M059J (cell line): ENCODE measurements at regions not wholly inside any gene's neighbourhood (a gene's known extent, or its start where the extent isn't known, plus 50 kb on each side); places are given as distances from the start of the nearest gene placed in this dataset.

Experiments
- DNase-seq: peaks from one replicate; pipeline ENCODE4 v3.0.0-alpha.2; 2012; ENCODE audit warnings: low read depth

GRCh38 chrX:143206966-143207365 is 181.2 kb downstream of the SPANXN4 start:
- no peak for DNase-seq

DNA sequence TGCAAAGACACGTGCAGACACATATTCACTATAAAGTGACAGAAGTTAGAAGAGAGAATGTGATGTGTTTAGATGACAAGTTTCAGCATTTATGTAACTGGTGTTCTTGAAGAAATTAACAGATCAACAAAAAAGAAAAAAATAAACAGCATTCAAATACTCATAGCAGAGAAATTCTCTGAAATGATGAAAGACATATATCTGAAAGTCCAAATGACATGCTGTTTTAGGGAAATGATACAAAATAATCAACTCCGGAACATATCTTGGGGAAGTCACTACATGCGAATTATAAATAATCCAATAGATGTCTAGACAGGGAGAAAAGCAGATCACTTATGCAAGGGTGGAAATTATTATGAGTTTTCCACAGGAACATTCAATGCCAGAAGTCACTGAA is 146.0 kb downstream of the SPANXN4 start:
- DNase-seq = no peak

DNA sequence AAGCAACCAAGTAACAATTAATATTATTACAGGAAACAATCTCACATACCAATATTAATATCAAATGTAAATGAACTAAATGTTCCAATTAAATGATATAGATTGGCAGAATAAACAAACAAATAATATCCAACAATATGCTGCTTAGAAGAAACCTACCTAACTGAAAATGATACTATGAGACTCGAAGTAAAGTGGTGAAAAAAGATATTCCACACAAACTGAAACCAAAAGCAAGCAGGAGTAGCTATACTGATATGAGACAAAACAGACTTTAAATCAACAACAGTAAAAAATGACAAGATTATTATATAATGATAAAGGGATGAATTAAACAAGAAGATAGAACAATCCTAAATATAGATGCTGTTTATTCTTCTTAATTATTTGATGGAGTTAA is 140.1 kb downstream of the SPANXN4 start:
- no peak for DNase-seq

GRCh38 chrX:143139681-143140080 is 114.0 kb downstream of the SPANXN4 start:
- DNase-seq = no peak

GRCh38 chrX:143121477-143121876 is 95.7 kb downstream of the SPANXN4 start:
- DNase-seq = no peak

DNA sequence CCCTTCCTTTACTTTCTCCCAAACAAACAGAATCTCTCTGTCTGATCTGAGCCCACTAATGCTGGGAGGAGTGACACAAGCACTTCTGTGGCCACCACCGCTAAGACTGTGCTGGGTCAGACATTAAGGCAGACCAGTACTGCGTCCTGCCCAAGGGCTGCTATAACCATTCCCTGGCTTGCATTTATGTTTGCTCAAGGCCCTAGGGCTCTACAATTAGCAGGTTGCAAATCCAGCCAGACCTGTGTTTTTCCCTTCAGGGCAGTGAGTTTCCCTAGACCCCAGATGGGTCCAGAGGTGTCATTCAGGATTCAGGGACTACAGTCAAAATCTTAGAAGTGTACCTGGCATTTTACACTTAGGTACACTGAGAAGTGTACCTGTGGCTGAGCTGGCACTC is 89.7 kb downstream of the SPANXN4 start:
- DNase-seq = no peak

DNA sequence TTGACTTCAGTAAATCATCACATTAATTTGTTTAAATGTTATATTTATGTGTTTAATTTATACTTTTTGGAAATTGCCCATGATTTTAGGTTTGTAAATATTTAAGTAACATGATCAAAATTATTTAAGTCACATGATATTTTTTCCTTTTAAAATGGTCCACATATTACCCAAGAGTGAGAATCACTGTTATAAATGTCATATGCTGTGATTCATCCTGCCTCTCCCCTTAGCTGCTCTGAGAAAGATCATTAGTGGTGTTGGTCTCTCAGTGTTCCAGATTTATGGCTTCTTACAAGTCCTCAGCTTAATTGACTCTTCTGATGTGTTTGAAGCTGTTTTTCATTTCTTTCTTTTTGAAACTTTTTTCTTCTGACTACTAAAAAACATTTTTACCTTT is 70.1 kb downstream of the SPANXN4 start:
- no peak for DNase-seq

- no peak for DNase-seq
Measured at GRCh38 chrX:143095321-143095720, 69.6 kb downstream of the SPANXN4 start.

DNA sequence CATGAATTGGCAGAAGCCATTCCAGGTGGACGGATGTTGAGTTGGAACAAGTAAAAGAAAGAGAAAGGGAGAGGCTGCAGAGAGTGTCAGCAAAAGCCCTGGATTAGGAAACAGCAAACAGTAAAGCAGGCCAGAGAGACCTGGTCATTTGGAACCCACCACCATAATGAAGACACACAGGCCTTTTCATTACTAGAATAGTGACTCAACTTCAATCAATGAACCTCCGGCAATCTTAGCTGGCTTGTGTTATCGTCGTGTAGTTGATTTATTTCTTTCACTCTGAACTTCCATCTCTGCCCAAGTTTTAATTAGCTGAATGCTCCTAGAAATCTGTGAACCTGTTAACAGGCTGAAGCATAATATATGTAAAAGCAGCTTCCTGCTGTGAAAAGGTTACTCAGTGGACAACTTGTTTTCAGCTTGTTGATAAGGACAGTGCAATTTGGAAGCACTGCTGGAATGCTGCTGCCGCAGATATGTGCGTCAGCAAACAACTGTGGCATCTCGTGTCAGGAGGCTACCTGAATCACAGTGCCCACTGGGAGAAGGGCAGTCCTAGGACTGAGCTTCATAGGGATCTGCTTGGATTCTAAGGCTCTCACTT is 68.8 kb downstream of the SPANXN4 start:
- no peak for DNase-seq
